GM12878 (cell line): ENCODE measurements at regions not wholly inside any gene's neighbourhood (a gene's known extent, or its start where the extent isn't known, plus 50 kb on each side); places are given as distances from the start of the nearest gene placed in this dataset.

Experiments used
- CREB1 ChIP-seq: IDR thresholded peaks from 2 replicates; pipeline ENCODE4 v1.6.1; 2012; ENCODE audit warnings: low read depth, mild to moderate bottlenecking, inconsistent platforms
- CTCF ChIP-seq, 3 experiments: IDR thresholded peaks in 2 of 3; conservative IDR thresholded peaks in 1 of 3; 2 replicates each; pipeline ENCODE4 v1.5.1; 2011; ENCODE audit warnings: low read depth in 3 of 3, low read length in 3 of 3, mild to moderate bottlenecking in 3 of 3, control low read depth in 2 of 3, moderate library complexity in 2 of 3, inconsistent platforms in 1 of 3, mixed read lengths in 1 of 3; ENCODE audit not compliant: control insufficient read depth in 2 of 3, insufficient read depth in 1 of 3; ENCODE audit errors: extremely low read depth in 1 of 3
- EZH2 ChIP-seq: IDR thresholded peaks from 2 replicates; pipeline ENCODE4 v1.6.1; 2012; ENCODE audit warnings: low read depth, mild to moderate bottlenecking, control low read depth, inconsistent platforms, low read length, borderline replicate concordance; ENCODE audit not compliant: control insufficient read depth
- NRF1 ChIP-seq: conservative IDR thresholded peaks from 2 replicates; pipeline ENCODE4 v1.6.1; 2011; ENCODE audit warnings: mild to moderate bottlenecking, low read depth, low read length, improper control_type of control experiment
- POLR2AphosphoS5 ChIP-seq: IDR thresholded peaks from 2 replicates; pipeline ENCODE4 v1.6.1; 2011; ENCODE audit warnings: mild to moderate bottlenecking, low read length, inconsistent platforms
- SIN3A ChIP-seq: IDR thresholded peaks from 2 replicates; pipeline ENCODE4 v1.6.1; 2012; ENCODE audit warnings: low read depth, low read length, improper control_type of control experiment
- SPI1 ChIP-seq: IDR thresholded peaks from 2 replicates; pipeline ENCODE4 v1.6.1; 2011; ENCODE audit warnings: low read depth, mild to moderate bottlenecking, low read length, moderate library complexity, borderline replicate concordance; ENCODE audit not compliant: insufficient read depth
- ZNF274 ChIP-seq: IDR thresholded peaks from one replicate; pipeline ENCODE4 v1.8.0; 2011; ENCODE audit not compliant: insufficient read length, insufficient read depth

GRCh38 chr10:130487566-130487965 is 351.4 kb downstream of the GLRX3 start:
- TF ChIP-seq NRF1, result no peak
- no peak for TF ChIP-seq CTCF (IDR thresholded peaks at IDR 0.05 in 2 of 3, conservative IDR thresholded peaks at IDR 0.05 in 1 of 3; ENCODE audit: control insufficient read depth in 2 of 3, extremely low read depth in 1 of 3, insufficient read depth in 1 of 3, low read depth in 3 of 3, low read length in 3 of 3)
- no peak for TF ChIP-seq SPI1
- no peak for TF ChIP-seq EZH2
- no peak for TF ChIP-seq SIN3A
- no peak for TF ChIP-seq CREB1
- TF ChIP-seq POLR2AphosphoS5, result no peak
- no peak for TF ChIP-seq ZNF274
